ENCODE measurements at regions not wholly inside any gene's neighbourhood (a gene's known extent, or its start where the extent isn't known, plus 50 kb on each side); places are given as distances from the start of the nearest gene placed in this dataset.
"Not testable (repeated sequence)": the region's sequence is repeated elsewhere in the genome, so short reads cannot be mapped to it uniquely, and the experiment has no call there.

GRCh38 chr3:72163809-72164634 is 379.1 kb upstream of the PROK2 start:
- peaks cover 7% of the 10 kb centered on the region for H3K4me1 ChIP-seq (ENCODE audit: insufficient read depth, poor library complexity, severe bottlenecking)
- no peak for DNase-seq (ENCODE audit: low spot score)
- no peaks in the 10 kb centered on the region for H3K27me3 ChIP-seq (ENCODE audit: insufficient read depth, poor library complexity, severe bottlenecking)
- TF ChIP-seq, protein P1, sequence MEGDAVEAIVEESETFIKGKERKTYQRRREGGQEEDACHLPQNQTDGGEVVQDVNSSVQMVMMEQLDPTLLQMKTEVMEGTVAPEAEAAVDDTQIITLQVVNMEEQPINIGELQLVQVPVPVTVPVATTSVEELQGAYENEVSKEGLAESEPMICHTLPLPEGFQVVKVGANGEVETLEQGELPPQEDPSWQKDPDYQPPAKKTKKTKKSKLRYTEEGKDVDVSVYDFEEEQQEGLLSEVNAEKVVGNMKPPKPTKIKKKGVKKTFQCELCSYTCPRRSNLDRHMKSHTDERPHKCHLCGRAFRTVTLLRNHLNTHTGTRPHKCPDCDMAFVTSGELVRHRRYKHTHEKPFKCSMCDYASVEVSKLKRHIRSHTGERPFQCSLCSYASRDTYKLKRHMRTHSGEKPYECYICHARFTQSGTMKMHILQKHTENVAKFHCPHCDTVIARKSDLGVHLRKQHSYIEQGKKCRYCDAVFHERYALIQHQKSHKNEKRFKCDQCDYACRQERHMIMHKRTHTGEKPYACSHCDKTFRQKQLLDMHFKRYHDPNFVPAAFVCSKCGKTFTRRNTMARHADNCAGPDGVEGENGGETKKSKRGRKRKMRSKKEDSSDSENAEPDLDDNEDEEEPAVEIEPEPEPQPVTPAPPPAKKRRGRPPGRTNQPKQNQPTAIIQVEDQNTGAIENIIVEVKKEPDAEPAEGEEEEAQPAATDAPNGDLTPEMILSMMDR (IDR thresholded peaks at IDR 0.05; ENCODE audit: poor library complexity, severe bottlenecking), result no peak
- H3K4me3 ChIP-seq (ENCODE audit: severe bottlenecking), result no peak overlapping the region
- H3K36me3 ChIP-seq (ENCODE audit: low read depth), result no peaks in the 10 kb centered on the region
- ATAC-seq (ENCODE audit: low read depth), result no peak
- no peak overlapping the region for H3K27ac ChIP-seq (ENCODE audit: poor library complexity, severe bottlenecking)
- H3K9me3 ChIP-seq (ENCODE audit: severe bottlenecking), result no peaks in the 10 kb centered on the region

- H3K27ac ChIP-seq (ENCODE audit: poor library complexity, severe bottlenecking), result no peak overlapping the region
- H3K36me3 ChIP-seq (ENCODE audit: low read depth), result no peaks in the 10 kb centered on the region
- TF ChIP-seq, protein P1 (IDR thresholded peaks at IDR 0.05; ENCODE audit: poor library complexity, severe bottlenecking), result no peak
- ATAC-seq (ENCODE audit: low read depth), result no peak
- H3K9me3 ChIP-seq (ENCODE audit: severe bottlenecking), result no peaks in the 10 kb centered on the region
- no peak for DNase-seq (ENCODE audit: low spot score)
- no peak overlapping the region for H3K4me3 ChIP-seq (ENCODE audit: severe bottlenecking)
- no peaks in the 10 kb centered on the region for H3K27me3 ChIP-seq (ENCODE audit: insufficient read depth, poor library complexity, severe bottlenecking)
- H3K4me1 ChIP-seq (ENCODE audit: insufficient read depth, poor library complexity, severe bottlenecking), result peaks cover 7% of the 10 kb centered on the region
Measured at GRCh38 chr3:72162649-72163184, 377.8 kb upstream of the PROK2 start.

DNA sequence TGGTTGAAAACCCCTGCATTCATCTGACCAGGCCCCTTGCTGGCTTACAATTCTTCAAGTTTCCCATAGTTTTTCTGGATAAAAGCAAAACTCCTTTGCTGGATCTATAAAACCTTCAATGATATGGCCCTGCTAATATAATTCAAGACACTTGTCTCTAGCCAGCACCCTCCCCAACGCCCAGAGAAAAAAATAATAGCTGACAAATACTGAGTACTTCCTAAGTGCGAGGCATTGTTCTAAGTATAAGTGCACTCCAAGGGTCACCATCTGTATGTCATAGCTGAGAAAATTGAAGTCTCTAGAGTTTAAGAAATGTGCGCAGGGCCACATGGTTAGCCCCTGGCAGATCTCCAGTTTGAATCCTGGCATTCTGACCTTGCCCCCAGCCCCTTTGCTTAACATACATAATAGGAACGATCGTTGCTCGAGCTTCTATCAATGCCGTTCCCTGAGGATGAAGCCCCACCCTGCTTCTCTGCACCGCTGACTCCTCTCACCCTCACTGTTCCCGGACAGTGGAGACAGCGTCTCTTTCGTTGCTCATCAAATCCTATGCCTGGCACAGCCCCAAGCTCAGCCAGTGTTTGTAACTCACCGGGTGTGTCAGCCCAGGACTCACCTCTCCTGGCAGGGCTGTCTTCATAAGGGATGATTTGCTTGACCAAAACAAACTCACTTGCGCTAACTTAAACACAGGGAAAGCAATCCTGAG is 377.1 kb upstream of the PROK2 start:
- peaks cover 7% of the 10 kb centered on the region for H3K4me1 ChIP-seq (ENCODE audit: insufficient read depth, poor library complexity, severe bottlenecking)
- no peaks in the 10 kb centered on the region for H3K36me3 ChIP-seq (ENCODE audit: low read depth)
- TF ChIP-seq, protein P1 (IDR thresholded peaks at IDR 0.05; ENCODE audit: poor library complexity, severe bottlenecking), result no peak
- H3K27ac ChIP-seq (ENCODE audit: poor library complexity, severe bottlenecking), result no peak overlapping the region
- H3K9me3 ChIP-seq (ENCODE audit: severe bottlenecking), result no peaks in the 10 kb centered on the region
- no peak overlapping the region for H3K4me3 ChIP-seq (ENCODE audit: severe bottlenecking)
- peak; percentile 100 for ATAC-seq (ENCODE audit: low read depth)
- DNase-seq (ENCODE audit: low spot score), result peak; percentile 86
- no peaks in the 10 kb centered on the region for H3K27me3 ChIP-seq (ENCODE audit: insufficient read depth, poor library complexity, severe bottlenecking)

DNA sequence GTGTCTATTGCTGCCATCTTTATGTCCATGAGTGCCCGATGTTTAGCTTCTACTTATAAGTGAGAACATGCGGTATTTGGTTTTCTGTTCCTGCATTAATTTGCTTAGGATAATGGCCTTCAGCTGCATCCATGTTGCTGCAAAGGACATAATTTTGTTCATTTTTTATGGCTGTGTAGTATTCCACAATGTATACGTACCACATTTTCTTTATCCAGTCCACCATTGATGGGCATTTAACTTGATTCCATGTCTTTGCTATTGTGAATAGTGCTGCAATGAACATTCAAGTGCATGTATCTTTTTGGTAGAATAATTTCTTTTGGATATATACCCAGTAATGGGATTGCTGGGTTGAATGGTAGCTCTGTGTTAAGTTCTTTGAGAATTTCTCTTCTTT is 376.3 kb upstream of the PROK2 start:
- H3K36me3 ChIP-seq (ENCODE audit: low read depth); H3K9me3 ChIP-seq (ENCODE audit: severe bottlenecking); ATAC-seq (ENCODE audit: low read depth); H3K27me3 ChIP-seq (ENCODE audit: insufficient read depth, poor library complexity, severe bottlenecking); H3K4me1 ChIP-seq (ENCODE audit: insufficient read depth, poor library complexity, severe bottlenecking); H3K4me3 ChIP-seq (ENCODE audit: severe bottlenecking); H3K27ac ChIP-seq (ENCODE audit: poor library complexity, severe bottlenecking); DNase-seq (ENCODE audit: low spot score): not testable (repeated sequence)

- Histone ChIP-seq H3K27me3 (ENCODE audit: insufficient read depth, poor library complexity, severe bottlenecking) (no peaks in the 10 kb centered on the region), H3K9me3 (ENCODE audit: severe bottlenecking) (no peaks in the 10 kb centered on the region), H3K27ac (ENCODE audit: poor library complexity, severe bottlenecking) (no peak overlapping the region), H3K4me3 (ENCODE audit: severe bottlenecking) (no peak overlapping the region), H3K36me3 (ENCODE audit: low read depth) (no peaks in the 10 kb centered on the region), H3K4me1 (ENCODE audit: insufficient read depth, poor library complexity, severe bottlenecking) (peaks cover 7% of the 10 kb centered on the region)
- ATAC-seq (ENCODE audit: low read depth) (no peak), DNase-seq (ENCODE audit: low spot score) (no peak)
- TF ChIP-seq, protein P1 (IDR thresholded peaks at IDR 0.05; ENCODE audit: poor library complexity, severe bottlenecking), result no peak
Measured at GRCh38 chr3:72160351-72160750, 375.4 kb upstream of the PROK2 start.
